GM08714 (cell line): ENCODE measurements at regions not wholly inside any gene's neighbourhood (a gene's known extent, or its start where the extent isn't known, plus 50 kb on each side); places are given as distances from the start of the nearest gene placed in this dataset.
"Not testable (repeated sequence)": the region's sequence is repeated elsewhere in the genome, so short reads cannot be mapped to it uniquely, and the experiment has no call there.

ENCODE experiments used
- H3K4me3 ChIP-seq: fragments of 200-500 bp; sonication (Bioruptor generic); 2 replicates; pipeline ENCODE4 v1.5.1; 2014; ENCODE audit warnings: mild to moderate bottlenecking, low read length, inconsistent platforms
- ZNF274 ChIP-seq: IDR thresholded peaks from 2 replicates; pipeline ENCODE4 v1.6.1; 2012; ENCODE audit warnings: mild to moderate bottlenecking, low read depth, low read length

GRCh38 chr22:47310601-47311000 is 548.2 kb downstream of the TBC1D22A start:
- no peak overlapping the region for H3K4me3 ChIP-seq
- TF ChIP-seq ZNF274, result no peak

GRCh38 chr22:47309946-47310345 is 547.5 kb downstream of the TBC1D22A start:
- H3K4me3 ChIP-seq, result no peak overlapping the region
- TF ChIP-seq ZNF274, result no peak

GRCh38 chr22:47309476-47309875 is 547.0 kb downstream of the TBC1D22A start:
- H3K4me3 ChIP-seq, result no peak overlapping the region
- TF ChIP-seq ZNF274, result no peak

GRCh38 chr22:47308886-47309285 is 546.4 kb downstream of the TBC1D22A start:
- no peak overlapping the region for H3K4me3 ChIP-seq
- TF ChIP-seq ZNF274, result no peak

- H3K4me3 ChIP-seq, result no peak overlapping the region
- TF ChIP-seq ZNF274, result no peak
These were observed 545.4 kb downstream of the TBC1D22A start for GRCh38 chr22:47307822-47308221.

GRCh38 chr22:47307326-47307725 is 544.9 kb downstream of the TBC1D22A start:
- no peak overlapping the region for H3K4me3 ChIP-seq
- no peak for TF ChIP-seq ZNF274

GRCh38 chr22:47304854-47305253 is 542.4 kb downstream of the TBC1D22A start:
- no peak overlapping the region for H3K4me3 ChIP-seq
- no peak for TF ChIP-seq ZNF274

GRCh38 chr22:47304191-47304831 is 541.9 kb downstream of the TBC1D22A start:
- H3K4me3 ChIP-seq, result no peak overlapping the region
- no peak for TF ChIP-seq ZNF274

- H3K4me3 ChIP-seq, result no peak overlapping the region
- TF ChIP-seq ZNF274, result no peak
These were observed 540.9 kb downstream of the TBC1D22A start for GRCh38 chr22:47303161-47303890.

- not testable (repeated sequence) for H3K4me3 ChIP-seq
These were observed 540.1 kb downstream of the TBC1D22A start for GRCh38 chr22:47302587-47302986.

GRCh38 chr22:47301820-47302475 is 539.5 kb downstream of the TBC1D22A start:
- TF ChIP-seq ZNF274, result no peak
- no peak overlapping the region for H3K4me3 ChIP-seq

- TF ChIP-seq ZNF274, result no peak
These were observed 538.4 kb downstream of the TBC1D22A start for GRCh38 chr22:47300698-47301405.

GRCh38 chr22:47299863-47300697 is 537.6 kb downstream of the TBC1D22A start:
- TF ChIP-seq ZNF274, result no peak
- no peak overlapping the region for H3K4me3 ChIP-seq

More at GRCh38 chr22:47300698-47301405, 538.4 kb downstream of the TBC1D22A start:
- no peak overlapping the region for H3K4me3 ChIP-seq
